SK-N-SH treated with all-trans-retinoic acid at 6 μM for 48 hours (cell line): ENCODE measurements at regions not wholly inside any gene's neighbourhood (a gene's known extent, or its start where the extent isn't known, plus 50 kb on each side); places are given as distances from the start of the nearest gene placed in this dataset.

Experiments used
- ATAC-seq: fragments of 200-7000 bp; cut with Tn5 transposase; 3 replicates; pipeline ENCODE4 v1.9.1; 2020; ENCODE audit warnings: mild to moderate bottlenecking, moderate library complexity
- ARNTL ChIP-seq: fragments of 450-650 bp; formaldehyde crosslinking; IDR thresholded peaks from 2 replicates; pipeline ENCODE4 v1.5.0; 2020; ENCODE audit warnings: low read depth, mild to moderate bottlenecking, moderate library complexity, borderline replicate concordance
- BACH2 ChIP-seq: fragments of 250-450 bp; sonication (Bioruptor Pico); IDR thresholded peaks from 2 replicates; pipeline ENCODE4 v1.9.0; 2021; ENCODE audit warnings: mild to moderate bottlenecking, borderline replicate concordance
- CREB5 ChIP-seq: fragments of 250-450 bp; sonication (Bioruptor Pico); IDR thresholded peaks from 2 replicates; pipeline ENCODE4 v1.5.1; 2020; ENCODE audit warnings: low read depth, mild to moderate bottlenecking, moderate library complexity
- CSDC2 ChIP-seq: fragments of 250-450 bp; sonication (Bioruptor Pico); IDR thresholded peaks from 2 replicates; pipeline ENCODE4 v1.5.0; 2020; ENCODE audit warnings: mild to moderate bottlenecking, moderate library complexity
- CSRNP3 ChIP-seq: fragments of 250-450 bp; sonication (Bioruptor Pico); IDR thresholded peaks from 2 replicates; pipeline ENCODE4 v1.5.1; 2021; ENCODE audit warnings: mild to moderate bottlenecking, moderate library complexity
- GLIS3 ChIP-seq: fragments of 250-450 bp; sonication (Bioruptor Pico); IDR thresholded peaks from 2 replicates; pipeline ENCODE4 v1.5.0; 2020; ENCODE audit warnings: mild to moderate bottlenecking, moderate library complexity
- ISL1 ChIP-seq: fragments of 250-450 bp; sonication (Bioruptor Pico); IDR thresholded peaks from 2 replicates; pipeline ENCODE4 v2.1.2; 2022; ENCODE audit warnings: mild to moderate bottlenecking, moderate library complexity
- OSR1 ChIP-seq: fragments of 250-450 bp; sonication (Bioruptor Pico); IDR thresholded peaks from 2 replicates; pipeline ENCODE4 v1.8.0; 2022; ENCODE audit warnings: moderate library complexity, mild to moderate bottlenecking, inconsistent platforms
- PATZ1 ChIP-seq: fragments of 250-450 bp; sonication (Bioruptor Pico); IDR thresholded peaks from 2 replicates; pipeline ENCODE4 v1.8.0; 2020; ENCODE audit warnings: mild to moderate bottlenecking, moderate library complexity, borderline replicate concordance
- PPARA ChIP-seq: fragments of 250-450 bp; sonication (Bioruptor Pico); IDR thresholded peaks from 2 replicates; pipeline ENCODE4 v1.5.0; 2020; ENCODE audit warnings: mild to moderate bottlenecking, borderline replicate concordance
- RARB ChIP-seq: fragments of 250-450 bp; sonication (Bioruptor Pico); IDR thresholded peaks from 2 replicates; pipeline ENCODE4 v1.8.0; 2021; ENCODE audit warnings: mild to moderate bottlenecking, moderate library complexity
- TOX ChIP-seq: fragments of 250-450 bp; sonication (Bioruptor Pico); IDR thresholded peaks from 2 replicates; pipeline ENCODE4 v1.8.0; 2021; ENCODE audit warnings: mild to moderate bottlenecking, moderate library complexity, borderline replicate concordance
- ZC3H10 ChIP-seq: fragments of 250-450 bp; sonication (Bioruptor Pico); IDR thresholded peaks from 2 replicates; pipeline ENCODE4 v1.5.1; 2021; ENCODE audit warnings: mild to moderate bottlenecking, moderate library complexity
- ZFP3 ChIP-seq: fragments of 250-450 bp; sonication (Bioruptor Pico); IDR thresholded peaks from 2 replicates; pipeline ENCODE4 v1.5.0; 2020; ENCODE audit warnings: mild to moderate bottlenecking, moderate library complexity
- ZNF565 ChIP-seq: fragments of 450-650 bp; formaldehyde crosslinking; conservative IDR thresholded peaks from 2 replicates; pipeline ENCODE4 v1.5.0; 2020; ENCODE audit warnings: low read depth, mild to moderate bottlenecking, moderate library complexity
- ZNF70 ChIP-seq: fragments of 450-650 bp; formaldehyde crosslinking; IDR thresholded peaks from 2 replicates; pipeline ENCODE4 v1.5.0; 2020; ENCODE audit warnings: mild to moderate bottlenecking, moderate library complexity

- 0 out of 3 replicates have a peak, but pooled peaks have one; percentile 8 for ATAC-seq
- TF ChIP-seq PATZ1 (CRISPR knock-in tag) (no peak), BACH2 (CRISPR knock-in tag) (no peak), CREB5 (no peak), ZNF565 (CRISPR knock-in tag) (no peak), RARB (CRISPR knock-in tag) (no peak), CSRNP3 (CRISPR knock-in tag) (no peak), CSDC2 (CRISPR knock-in tag) (no peak), PPARA (CRISPR knock-in tag) (no peak), GLIS3 (CRISPR knock-in tag) (no peak), ZFP3 (CRISPR knock-in tag) (no peak), TOX (CRISPR knock-in tag) (no peak), ZNF70 (CRISPR knock-in tag) (no peak)
Measured at GRCh38 chr7:155886391-155887173, 74.3 kb upstream of the SHH start.

- peak; percentile 86 for ATAC-seq
- TF ChIP-seq ISL1 (CRISPR knock-in tag) (no peak), ZC3H10 (no peak), CREB5 (no peak), ZNF70 (CRISPR knock-in tag) (no peak), OSR1 (CRISPR knock-in tag) (no peak), CSDC2 (CRISPR knock-in tag) (no peak), ARNTL (CRISPR knock-in tag) (no peak), ZNF565 (CRISPR knock-in tag) (no peak), CSRNP3 (CRISPR knock-in tag) (no peak), PATZ1 (CRISPR knock-in tag) (no peak), BACH2 (CRISPR knock-in tag) (no peak), ZFP3 (CRISPR knock-in tag) (no peak), TOX (CRISPR knock-in tag) (no peak), GLIS3 (CRISPR knock-in tag) (no peak)
Measured at GRCh38 chr7:155885167-155886155, 73.2 kb upstream of the SHH start.
